SK-MEL-5 (cell line): ENCODE measurements at regions not wholly inside any gene's neighbourhood (a gene's known extent, or its start where the extent isn't known, plus 50 kb on each side); places are given as distances from the start of the nearest gene placed in this dataset.
"Not testable (repeated sequence)": the region's sequence is repeated elsewhere in the genome, so short reads cannot be mapped to it uniquely, and the experiment has no call there.

Experiments used
- DNase-seq: peaks from one replicate; pipeline ENCODE4 v3.0.0-alpha.2; 2016; ENCODE audit warnings: low read depth, low spot score
- in situ Hi-C: cut with HindIII; loops from 2 replicates; pipeline ENCODE4 v1.10.0; 2016; ENCODE audit warnings: low sequenced_read_pairs, high pct_unique_total_duplicates, low pct_unique_long_range_greater_than_20kb

- in situ Hi-C loops, DNase-seq: not testable (repeated sequence)
Measured at GRCh38 chrX:65058626-65059025, 82.4 kb upstream of the ZC4H2 start.

GRCh38 chrX:65045001-65045400 is 68.8 kb upstream of the ZC4H2 start:
- in situ Hi-C loops = no loop called here
- DNase-seq = no peak

- no peak for DNase-seq
- in situ Hi-C loops = no loop called here
Measured at GRCh38 chrX:65035446-65035770, 59.2 kb upstream of the ZC4H2 start.

GRCh38 chrX:65034668-65035445 is 58.6 kb upstream of the ZC4H2 start, which contains the start of gene ZC3H12B:
Gene ZC3H12B (plus strand): TSS chrX:65034826.
- peak; percentile 72 for DNase-seq
- in situ Hi-C loops = no loop called here

- in situ Hi-C loops = no loop called here
Measured at GRCh38 chrX:65034292-65034667, 58.0 kb upstream of the ZC4H2 start.

More at GRCh38 chrX:65034292-65034667, 58.0 kb upstream of the ZC4H2 start:
- no peak for DNase-seq
